Mucosa of rectum (tissue), 2 donors: ENCODE measurements at regions not wholly inside any gene's neighbourhood (a gene's known extent, or its start where the extent isn't known, plus 50 kb on each side); places are given as distances from the start of the nearest gene placed in this dataset.
"Not testable (repeated sequence)": the region's sequence is repeated elsewhere in the genome, so short reads cannot be mapped to it uniquely, and the experiment has no call there.

ENCODE experiments used
- H3K27ac ChIP-seq, 2 donors: one replicate each; pipeline ENCODE4 v1.7.0; 2013; ENCODE audit warnings: inconsistent platforms in 2 of 2, low read depth in 2 of 2, low read length in 2 of 2
- H3K27me3 ChIP-seq, 2 donors: one replicate each; pipeline ENCODE4 v1.7.0; 2013; ENCODE audit warnings: low read length in 2 of 2; ENCODE audit not compliant: control insufficient read depth in 2 of 2, insufficient read depth in 2 of 2
- H3K36me3 ChIP-seq, 2 donors: one replicate each; pipeline ENCODE4 v1.7.0; 2013; ENCODE audit warnings: low read length in 2 of 2; ENCODE audit not compliant: control insufficient read depth in 2 of 2, insufficient read depth in 2 of 2
- H3K4me1 ChIP-seq, 2 donors: one replicate each; pipeline ENCODE4 v1.7.0; 2013; ENCODE audit warnings: low read length in 2 of 2, mild to moderate bottlenecking in 1 of 2; ENCODE audit not compliant: control insufficient read depth in 2 of 2, insufficient read depth in 2 of 2
- H3K4me3 ChIP-seq, 2 donors: one replicate each; pipeline ENCODE4 v1.7.0; 2013; ENCODE audit warnings: low read length in 2 of 2
- H3K9ac ChIP-seq, 2 donors: one replicate each; pipeline ENCODE4 v1.7.0; 2013; ENCODE audit warnings: low read length in 2 of 2, low read depth in 1 of 2, mild to moderate bottlenecking in 1 of 2
- H3K9me3 ChIP-seq, 2 donors: one replicate each; pipeline ENCODE4 v1.7.0; 2013; ENCODE audit warnings: low read length in 2 of 2; ENCODE audit not compliant: control insufficient read depth in 2 of 2
- donor health status: healthy.
- donor health status: Normal muscosa, but diverticular disease.

GRCh38 chr9:124174433-124174832, 83.3 kb upstream of the NEK6 start:
- H3K4me1 ChIP-seq, result no peaks in the 10 kb centered on the region
- no peak overlapping the region for H3K9ac ChIP-seq
- H3K36me3 ChIP-seq, result no peaks in the 10 kb centered on the region
- no peak overlapping the region for H3K4me3 ChIP-seq
- H3K9me3 ChIP-seq, result no peaks in the 10 kb centered on the region
- H3K27ac ChIP-seq, result no peak overlapping the region
- H3K27me3 ChIP-seq, result no peaks in the 10 kb centered on the region

GRCh38 chr9:124177522-124177921, 80.2 kb upstream of the NEK6 start:
- not testable (repeated sequence) for H3K36me3 ChIP-seq, H3K27ac ChIP-seq, H3K9ac ChIP-seq, H3K9me3 ChIP-seq, H3K27me3 ChIP-seq, H3K4me1 ChIP-seq, H3K4me3 ChIP-seq

- H3K36me3 ChIP-seq, result no peaks in the 10 kb centered on the region
- H3K4me3 ChIP-seq, result no peak overlapping the region
- H3K9ac ChIP-seq, result no peak overlapping the region
- no peak overlapping the region for H3K27ac ChIP-seq
- H3K27me3 ChIP-seq, result peaks cover 0 to 3% of the 10 kb centered on the region in 2 donors
- H3K4me1 ChIP-seq, result peaks cover 0 to 4% of the 10 kb centered on the region in 2 donors
- H3K9me3 ChIP-seq, result peaks cover 0 to 2% of the 10 kb centered on the region in 2 donors
Observed at GRCh38 chr9:124179196-124180071, 78.3 kb upstream of the NEK6 start.

- Histone ChIP-seq H3K27ac (no peak overlapping the region), H3K27me3 (peaks cover 0 to 3% of the 10 kb centered on the region in 2 donors), H3K9ac (no peak overlapping the region), H3K9me3 (peaks cover 0 to 2% of the 10 kb centered on the region in 2 donors), H3K4me1 (peaks cover 0 to 4% of the 10 kb centered on the region in 2 donors), H3K4me3 (no peak overlapping the region), H3K36me3 (no peaks in the 10 kb centered on the region)
Observed at GRCh38 chr9:124180557-124180956, 77.2 kb upstream of the NEK6 start.

GRCh38 chr9:124182741-124183140, 75.0 kb upstream of the NEK6 start:
- Histone ChIP-seq H3K36me3 (no peaks in the 10 kb centered on the region), H3K9ac (no peak overlapping the region), H3K27me3 (peaks cover 0 to 3% of the 10 kb centered on the region in 2 donors), H3K4me3 (no peak overlapping the region), H3K9me3 (peaks cover 0 to 2% of the 10 kb centered on the region in 2 donors), H3K27ac (no peak overlapping the region), H3K4me1 (peaks cover 0 to 4% of the 10 kb centered on the region in 2 donors)

- Histone ChIP-seq H3K9me3 (peaks cover 0 to 2% of the 10 kb centered on the region in 2 donors), H3K36me3 (no peaks in the 10 kb centered on the region), H3K27ac (no peak overlapping the region), H3K9ac (no peak overlapping the region), H3K4me1 (peaks cover 0 to 4% of the 10 kb centered on the region in 2 donors), H3K27me3 (peaks cover 0 to 3% of the 10 kb centered on the region in 2 donors), H3K4me3 (no peak overlapping the region)
Observed at GRCh38 chr9:124183772-124184171, 74.0 kb upstream of the NEK6 start.

GRCh38 chr9:124185413-124185812, 72.3 kb upstream of the NEK6 start:
- H3K36me3 ChIP-seq, result no peaks in the 10 kb centered on the region
- H3K27ac ChIP-seq, result no peak overlapping the region
- peaks cover 0 to 4% of the 10 kb centered on the region in 2 donors for H3K4me1 ChIP-seq
- H3K9me3 ChIP-seq, result peaks cover 0 to 2% of the 10 kb centered on the region in 2 donors
- H3K27me3 ChIP-seq, result peaks cover 0 to 3% of the 10 kb centered on the region in 2 donors
- no peak overlapping the region for H3K4me3 ChIP-seq
- no peak overlapping the region for H3K9ac ChIP-seq

- Histone ChIP-seq H3K9me3 (peaks cover 0 to 2% of the 10 kb centered on the region in 2 donors), H3K36me3 (no peaks in the 10 kb centered on the region), H3K9ac (no peak overlapping the region), H3K4me1 (peaks cover 0 to 4% of the 10 kb centered on the region in 2 donors), H3K27me3 (no peaks in the 10 kb centered on the region), H3K4me3 (no peak overlapping the region), H3K27ac (no peak overlapping the region)
Observed at GRCh38 chr9:124187311-124187710, 70.4 kb upstream of the NEK6 start.

- Histone ChIP-seq H3K27me3 (no peaks in the 10 kb centered on the region), H3K27ac (no peak overlapping the region), H3K9me3 (peaks cover 0 to 2% of the 10 kb centered on the region in 2 donors), H3K4me1 (peaks cover 0 to 4% of the 10 kb centered on the region in 2 donors), H3K4me3 (no peak overlapping the region), H3K9ac (no peak overlapping the region), H3K36me3 (no peaks in the 10 kb centered on the region)
Observed at GRCh38 chr9:124188331-124189110, 69.2 kb upstream of the NEK6 start.

GRCh38 chr9:124190761-124191160, 67.0 kb upstream of the NEK6 start:
- H3K4me3 ChIP-seq, result no peak overlapping the region
- no peak overlapping the region for H3K9ac ChIP-seq
- H3K27me3 ChIP-seq, result no peaks in the 10 kb centered on the region
- H3K9me3 ChIP-seq, result no peaks in the 10 kb centered on the region
- H3K36me3 ChIP-seq, result no peaks in the 10 kb centered on the region
- no peak overlapping the region for H3K27ac ChIP-seq
- H3K4me1 ChIP-seq, result no peaks in the 10 kb centered on the region
